Stimulated activated CD8-positive, alpha-beta memory T cell treated with anti-CD3 and anti-CD28 coated beads, Interleukin-12 subunit alpha, Interleukin-12 subunit beta, amount 100 ng/mL, for 1 hour (primary cell): ENCODE measurements at regions not wholly inside any gene's neighbourhood (a gene's known extent, or its start where the extent isn't known, plus 50 kb on each side); places are given as distances from the start of the nearest gene placed in this dataset.

Experiments used
- DNase-seq: peaks from one replicate; pipeline ENCODE4 v3.0.0-alpha.2; 2020; ENCODE audit warnings: low read depth

- DNase-seq = no peak
These were observed 147.4 kb upstream of the MAOA start for GRCh38 chrX:43508694-43509093.

- DNase-seq = no peak
These were observed 145.9 kb upstream of the MAOA start for GRCh38 chrX:43510209-43510608.

GRCh38 chrX:43513085-43513484 is 143.0 kb upstream of the MAOA start:
- DNase-seq = no peak

GRCh38 chrX:43514820-43515219 is 141.3 kb upstream of the MAOA start:
- DNase-seq = no peak

- DNase-seq = no peak
These were observed 133.5 kb upstream of the MAOA start for GRCh38 chrX:43522582-43522981.

- no peak for DNase-seq
These were observed 130.0 kb upstream of the MAOA start for GRCh38 chrX:43525901-43526610.

GRCh38 chrX:43526878-43527277 is 129.2 kb upstream of the MAOA start:
- DNase-seq = no peak

GRCh38 chrX:43527801-43528200 is 128.3 kb upstream of the MAOA start:
- no peak for DNase-seq

GRCh38 chrX:43530837-43531236 is 125.3 kb upstream of the MAOA start:
- DNase-seq = no peak

GRCh38 chrX:43540318-43540717 is 115.8 kb upstream of the MAOA start:
- DNase-seq = no peak

- DNase-seq = no peak
These were observed 104.5 kb upstream of the MAOA start for GRCh38 chrX:43551590-43551989.

- no peak for DNase-seq
These were observed 103.9 kb upstream of the MAOA start for GRCh38 chrX:43552156-43552555.

- no peak for DNase-seq
These were observed 103.4 kb upstream of the MAOA start for GRCh38 chrX:43552703-43553102.

GRCh38 chrX:43553257-43553656 is 102.8 kb upstream of the MAOA start:
- DNase-seq = no peak

- no peak for DNase-seq
These were observed 99.9 kb upstream of the MAOA start for GRCh38 chrX:43556207-43556606.

GRCh38 chrX:43557792-43558191 is 98.3 kb upstream of the MAOA start:
- DNase-seq = peak; percentile 41

- DNase-seq = peak; percentile 1
These were observed 96.5 kb upstream of the MAOA start for GRCh38 chrX:43559644-43560043.

- DNase-seq = no peak
These were observed 95.7 kb upstream of the MAOA start for GRCh38 chrX:43560247-43560946.

- DNase-seq = no peak
These were observed 93.7 kb upstream of the MAOA start for GRCh38 chrX:43562372-43562771.

- DNase-seq = no peak
These were observed 91.1 kb upstream of the MAOA start for GRCh38 chrX:43564953-43565352.

GRCh38 chrX:43566170-43566569 is 89.9 kb upstream of the MAOA start:
- DNase-seq = no peak

GRCh38 chrX:43573441-43574015 is 82.6 kb upstream of the MAOA start:
- no peak for DNase-seq

GRCh38 chrX:43580621-43581020 is 75.5 kb upstream of the MAOA start:
- no peak for DNase-seq

- no peak for DNase-seq
These were observed 74.9 kb upstream of the MAOA start for GRCh38 chrX:43581167-43581566.
